UCSD-AML1 (cell line): ENCODE measurements at regions not wholly inside any gene's neighbourhood (a gene's known extent, or its start where the extent isn't known, plus 50 kb on each side); places are given as distances from the start of the nearest gene placed in this dataset.
"Not testable (repeated sequence)": the region's sequence is repeated elsewhere in the genome, so short reads cannot be mapped to it uniquely, and the experiment has no call there.

ENCODE experiments used
- DNase-seq: peaks from one replicate; lab custom pipeline; 2025; ENCODE audit not compliant: unreplicated experiment; lab: John Stamatoyannopoulos, UW

DNA sequence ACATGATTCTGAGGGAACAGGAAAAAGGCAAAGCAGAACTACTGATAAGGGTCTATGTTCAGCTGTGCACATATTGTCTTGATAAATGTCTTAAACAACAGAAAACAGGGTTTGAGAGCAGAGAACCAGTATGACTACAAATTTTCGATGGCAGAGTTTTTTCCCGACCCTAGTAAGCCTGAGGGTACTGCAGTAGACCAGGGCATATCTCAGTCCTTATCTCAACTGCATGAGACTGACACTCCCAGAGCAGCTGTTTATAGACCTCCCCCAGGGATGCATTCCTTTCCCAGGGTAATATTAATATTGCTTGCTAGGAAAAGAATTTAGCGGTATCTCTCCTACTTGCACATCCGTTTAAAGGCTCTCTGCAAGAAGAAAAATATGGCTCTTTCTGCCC lies 1176.8 kb upstream of the ADGRB3 start:
- DNase-seq = no peak

- DNase-seq = no peak
Observed at GRCh38 chr6:67451874-67452273, 1183.2 kb upstream of the ADGRB3 start.

GRCh38 chr6:67450641-67451040 lies 1184.4 kb upstream of the ADGRB3 start:
- DNase-seq = no peak

GRCh38 chr6:67449602-67450001 lies 1185.5 kb upstream of the ADGRB3 start:
- no peak for DNase-seq

- no peak for DNase-seq
Observed at GRCh38 chr6:67433124-67433523, 1202.0 kb upstream of the ADGRB3 start.

GRCh38 chr6:67431076-67431475 lies 1204.0 kb upstream of the ADGRB3 start:
- no peak for DNase-seq

- not testable (repeated sequence) for DNase-seq
Observed at GRCh38 chr6:67426686-67427085, 1208.4 kb upstream of the ADGRB3 start.

GRCh38 chr6:67412035-67412434 lies 1223.0 kb upstream of the ADGRB3 start:
- no peak for DNase-seq

GRCh38 chr6:67411036-67411435 lies 1224.0 kb upstream of the ADGRB3 start:
- DNase-seq = peak; percentile 2

DNA sequence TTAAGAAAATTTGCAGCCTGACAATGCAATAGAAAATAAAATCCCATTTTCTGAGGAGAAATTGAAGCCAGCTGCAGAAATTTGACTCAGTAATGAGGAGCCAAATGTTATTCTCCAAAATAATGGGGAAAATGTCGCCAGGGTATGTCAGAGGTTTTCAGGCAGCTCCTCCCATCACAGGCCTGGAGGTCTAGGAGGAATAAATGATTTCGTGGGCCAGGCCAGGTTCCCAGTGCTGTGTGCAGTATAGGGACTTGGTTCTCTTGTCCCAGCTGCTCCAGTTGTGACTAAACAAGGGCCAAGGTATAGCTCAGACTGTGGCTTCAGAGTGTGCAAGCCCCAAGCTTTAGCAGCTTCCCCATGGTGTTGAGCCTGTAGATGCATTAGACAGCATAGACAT lies 1240.8 kb upstream of the ADGRB3 start:
- DNase-seq = no peak

DNA sequence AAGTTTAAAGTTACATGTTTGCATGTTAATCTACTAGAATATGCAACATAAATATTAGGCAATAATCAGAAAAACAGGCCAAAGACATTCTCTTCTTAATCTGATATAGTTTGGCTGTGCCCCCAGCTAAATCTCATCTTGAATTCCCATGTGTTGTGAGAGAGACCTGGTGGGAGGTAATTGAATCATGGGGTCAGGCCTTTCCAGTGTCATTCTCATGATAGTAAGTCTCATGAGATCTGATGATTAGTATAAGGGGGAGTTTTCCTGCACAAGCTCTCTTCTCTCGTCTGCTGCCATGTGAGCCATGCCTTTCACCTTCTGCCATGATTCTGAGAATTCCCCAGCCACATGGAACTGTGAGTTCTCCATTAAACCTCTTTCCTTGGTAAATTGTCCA lies 1241.7 kb upstream of the ADGRB3 start:
- no peak for DNase-seq

DNA sequence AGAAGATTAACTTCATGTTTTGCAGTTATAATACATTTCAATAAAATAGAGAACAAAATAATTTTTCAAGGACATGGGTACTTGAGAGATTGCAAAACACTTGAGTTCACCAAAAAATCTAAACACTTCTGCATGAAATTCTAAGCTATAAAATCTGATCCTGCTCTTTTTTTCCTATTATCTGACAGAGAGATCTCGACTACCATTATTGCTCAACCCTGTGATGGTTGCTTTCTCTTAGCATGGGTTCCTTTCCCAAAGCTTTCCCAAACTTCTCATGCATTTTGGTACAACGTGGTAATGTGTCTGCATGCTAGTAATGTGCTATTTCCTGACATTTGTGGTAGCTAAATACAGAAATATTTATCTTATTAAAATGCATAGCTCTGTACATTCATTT lies 1243.1 kb upstream of the ADGRB3 start:
- DNase-seq = no peak

DNA sequence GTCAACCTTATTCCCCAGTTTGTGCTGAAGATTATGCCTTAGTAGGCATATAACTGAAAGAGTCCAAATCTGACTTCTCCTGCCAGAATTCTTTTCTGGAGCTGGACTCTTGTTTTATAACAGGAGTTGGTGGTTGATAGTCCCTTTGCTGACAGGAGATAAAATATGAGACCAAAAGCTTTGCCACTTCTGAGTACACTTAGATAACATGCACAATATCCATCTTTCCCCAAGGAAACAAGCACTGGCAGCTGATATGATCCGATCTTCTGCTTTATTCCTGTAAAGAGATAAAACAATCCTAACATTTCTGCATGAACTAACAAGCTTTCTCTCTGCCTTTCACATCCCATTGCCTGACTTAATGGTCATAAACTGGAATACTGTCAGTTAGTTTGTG lies 1265.4 kb upstream of the ADGRB3 start:
- no peak for DNase-seq

GRCh38 chr6:67362976-67363375 lies 1272.1 kb upstream of the ADGRB3 start:
- DNase-seq = no peak

- no peak for DNase-seq
Observed at GRCh38 chr6:67361264-67361663, 1273.8 kb upstream of the ADGRB3 start.

DNA sequence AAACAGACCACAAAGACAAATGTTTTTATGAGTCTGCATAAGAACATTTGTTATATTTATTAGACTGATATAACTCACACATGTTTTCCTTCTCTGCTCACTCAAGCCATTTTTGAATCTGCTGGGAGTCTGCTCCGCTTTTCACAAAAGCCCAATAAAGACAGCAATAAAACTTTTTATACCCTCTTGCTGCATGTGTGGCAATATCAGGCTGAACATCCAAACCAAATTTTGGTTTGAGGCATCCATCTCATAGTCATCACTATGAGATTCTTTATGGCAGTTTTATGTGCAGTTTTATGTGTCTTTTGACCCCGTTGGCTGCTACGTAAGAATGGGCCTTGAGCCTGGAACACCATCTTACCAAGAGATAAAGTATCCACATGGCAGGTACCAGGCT lies 1276.8 kb upstream of the ADGRB3 start:
- DNase-seq = no peak

- DNase-seq = no peak
Observed at GRCh38 chr6:67353861-67354260, 1281.2 kb upstream of the ADGRB3 start.

DNA sequence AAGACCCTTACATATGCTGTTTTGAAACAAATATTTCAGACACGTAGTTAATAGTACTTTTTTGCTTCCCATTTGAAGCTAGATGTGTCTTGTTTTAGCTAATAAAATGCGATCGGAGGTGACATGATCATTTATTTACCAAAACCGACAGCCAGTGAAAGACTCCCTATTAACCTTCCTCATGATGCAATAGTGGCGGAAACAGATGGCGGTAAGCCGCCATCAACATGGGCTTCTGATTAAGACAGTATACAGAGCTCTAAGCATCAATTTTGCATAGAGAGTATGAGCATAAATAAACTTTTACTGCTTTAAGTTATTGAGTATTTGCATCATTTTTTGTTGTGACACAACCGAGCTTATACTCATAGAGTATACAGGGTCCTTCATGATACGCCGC lies 1282.4 kb upstream of the ADGRB3 start:
- DNase-seq = no peak

DNA sequence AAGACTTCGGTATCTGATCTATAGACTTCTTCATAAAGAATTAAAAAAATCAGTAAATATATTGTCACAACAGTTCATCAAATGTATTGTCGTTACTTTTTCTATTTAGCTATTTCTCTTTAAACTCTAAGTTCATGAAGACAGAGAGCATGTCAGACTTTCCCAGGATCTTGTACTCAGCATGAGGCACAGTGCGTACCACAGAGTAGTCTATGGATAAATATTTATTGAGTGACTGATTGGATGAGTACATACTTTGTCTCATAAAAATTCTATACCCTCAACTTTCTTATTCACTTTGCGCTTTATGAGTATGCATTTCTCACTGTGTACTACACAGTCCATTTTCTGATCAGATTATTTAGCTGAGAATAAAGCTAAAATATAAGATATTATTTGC lies 1284.4 kb upstream of the ADGRB3 start:
- DNase-seq = no peak

DNA sequence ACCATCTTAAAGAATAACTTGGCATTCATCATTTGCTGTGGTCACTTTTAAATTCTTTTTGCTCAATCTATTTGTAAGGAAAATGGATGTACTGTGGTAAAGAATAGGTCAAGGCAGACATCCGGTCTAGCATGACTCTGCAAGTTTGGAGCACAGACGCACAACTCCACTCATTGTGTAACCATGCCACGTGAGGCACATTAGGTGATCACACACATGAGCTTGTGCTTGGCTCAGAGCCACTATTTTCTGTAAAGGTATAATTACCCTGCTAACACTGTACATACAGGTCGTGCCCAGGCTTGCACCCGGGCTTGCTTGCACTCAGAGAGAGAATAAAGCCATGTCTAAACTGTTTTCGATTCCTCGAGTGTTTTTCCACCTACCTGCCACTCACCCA lies 1289.1 kb upstream of the ADGRB3 start:
- DNase-seq = peak; percentile 7

DNA sequence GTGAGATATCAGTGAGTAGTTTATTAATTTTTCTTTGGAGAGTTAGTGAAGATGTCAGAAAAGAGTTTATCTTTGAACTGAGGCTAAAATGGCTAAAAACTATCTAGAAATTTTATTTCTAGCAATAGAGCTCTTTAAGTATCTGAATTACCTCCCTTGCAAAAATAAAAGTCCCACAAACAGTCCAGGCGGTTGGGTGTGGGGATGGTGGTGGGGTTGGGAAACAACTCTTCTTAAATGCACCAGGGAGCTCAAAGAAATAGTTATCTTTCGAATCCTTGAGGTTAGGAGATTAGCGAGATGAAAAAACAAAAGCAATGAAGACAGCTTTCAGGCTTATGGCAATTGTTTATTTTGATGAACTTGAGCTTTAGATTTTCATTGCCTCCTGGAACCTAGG lies 1299.1 kb upstream of the ADGRB3 start:
- no peak for DNase-seq

DNA sequence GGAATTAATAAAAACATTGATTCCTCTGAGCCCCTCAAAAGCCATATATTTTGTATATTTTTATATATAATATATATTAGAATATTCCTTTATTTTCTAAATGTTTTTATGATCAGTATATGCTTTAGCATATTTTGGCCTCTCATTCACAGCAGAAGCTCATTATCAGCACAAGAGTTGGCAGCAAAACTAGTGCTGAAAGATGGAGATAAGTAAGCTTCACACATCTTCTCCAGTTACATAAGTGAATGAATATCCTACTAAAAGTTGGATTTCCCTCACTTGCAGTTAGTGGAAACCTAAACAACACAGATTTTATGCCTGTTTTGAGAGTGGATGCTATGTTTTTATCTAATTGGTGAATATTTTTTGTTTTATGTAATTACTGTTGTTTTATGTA lies 1303.8 kb upstream of the ADGRB3 start:
- DNase-seq = no peak

DNA sequence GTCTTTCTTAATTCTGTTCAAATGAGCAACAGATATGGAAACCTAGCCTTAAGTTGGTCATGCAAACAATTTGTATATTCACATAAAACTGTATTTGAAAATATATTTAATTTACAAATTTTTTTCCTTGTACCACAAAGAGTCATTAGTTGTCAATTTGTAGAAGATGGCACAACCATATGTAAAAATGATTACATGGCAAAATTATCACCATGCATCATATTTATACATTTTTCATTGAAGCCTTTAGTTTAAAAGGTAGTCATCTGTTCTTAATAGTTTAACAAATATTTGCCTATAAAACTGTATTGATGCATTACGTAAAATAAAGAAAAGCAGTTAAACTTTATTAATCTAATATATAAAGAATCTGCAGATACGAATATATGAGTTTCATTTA lies 1306.8 kb upstream of the ADGRB3 start:
- DNase-seq = no peak

DNA sequence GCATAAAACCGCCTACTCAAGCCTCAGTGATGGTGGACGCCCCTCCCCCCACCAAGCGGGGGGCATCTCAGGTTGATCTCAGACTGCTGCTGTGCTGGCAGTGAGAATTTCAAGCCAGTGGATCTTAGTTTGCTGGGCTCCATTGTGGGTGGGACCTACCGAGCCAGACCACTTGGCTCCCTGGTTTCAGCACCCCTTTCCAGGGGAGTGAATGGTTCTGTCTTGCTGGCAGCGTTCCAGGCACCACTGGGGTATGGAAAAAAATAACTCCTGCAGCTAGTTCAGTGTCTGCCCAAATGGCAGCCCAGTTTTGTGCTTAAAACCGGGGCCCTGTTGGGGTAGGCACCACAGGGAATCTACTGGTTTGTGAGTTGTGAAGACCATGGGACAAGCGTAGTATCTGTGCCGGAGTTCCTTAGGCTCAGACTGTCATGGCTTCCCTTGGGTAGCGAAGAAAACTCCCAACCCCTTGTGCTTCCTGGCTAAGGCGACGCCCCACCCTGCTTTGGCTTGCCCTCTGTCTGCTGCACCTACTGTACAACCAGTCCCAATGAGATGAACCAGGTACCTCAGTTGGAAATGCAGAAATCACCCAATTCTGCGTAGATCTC lies 1334.5 kb upstream of the ADGRB3 start:
- DNase-seq = no peak
